ENCODE measurements at regions not wholly inside any gene's neighbourhood (a gene's known extent, or its start where the extent isn't known, plus 50 kb on each side); places are given as distances from the start of the nearest gene placed in this dataset.

DNA sequence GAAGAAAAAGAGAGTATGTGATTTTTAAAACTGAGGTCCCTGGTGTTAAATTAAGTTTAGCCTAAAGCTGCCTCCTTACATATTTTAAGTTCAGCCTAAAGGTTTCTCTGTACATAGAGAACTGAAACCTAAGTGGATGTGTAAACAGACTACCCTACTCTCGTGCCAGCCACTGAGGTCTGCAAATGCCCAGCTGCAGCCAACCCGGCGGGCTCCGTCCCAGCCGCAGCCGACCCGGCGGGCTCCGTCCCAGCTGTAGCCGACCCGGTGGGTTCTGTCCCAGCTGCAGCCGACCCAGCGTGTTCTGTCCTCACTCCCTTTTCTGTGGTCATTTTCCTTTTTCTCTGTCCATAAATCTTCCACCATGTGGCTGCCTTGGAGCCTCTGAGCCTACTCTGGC is 97.2 kb upstream of the SFSWAP start:
- Histone ChIP-seq H3K36me3 (ENCODE audit: insufficient read depth, low read length) (no peaks in the 10 kb centered on the region), H3K4me1 (ENCODE audit: insufficient read depth, low read length, severe bottlenecking) (no peaks in the 10 kb centered on the region), H3K4me2 (ENCODE audit: low read length) (no peak overlapping the region), H3F3A (ENCODE audit: insufficient read depth, low read length) (no peaks in the 10 kb centered on the region), H3K27ac (ENCODE audit: low read depth, low read length, poor library complexity, severe bottlenecking) (no peak overlapping the region), H3K9me3 (ENCODE audit: low read length) (no peaks in the 10 kb centered on the region), H3K4me3 (ENCODE audit: low read depth, low read length, poor library complexity, severe bottlenecking) (no peak overlapping the region), H3K79me2 (ENCODE audit: insufficient read depth, low read length) (no peaks in the 10 kb centered on the region), H3K27me3 (ENCODE audit: insufficient read depth, low read length) (no peaks in the 10 kb centered on the region), H3K9ac (ENCODE audit: low read length) (no peak overlapping the region), H3K9me2 (ENCODE audit: low read depth, low read length) (no peaks in the 10 kb centered on the region), H4K20me1 (ENCODE audit: insufficient read depth, low read length) (no peaks in the 10 kb centered on the region), H2AFZ (ENCODE audit: low read length) (no peak overlapping the region)
- TF ChIP-seq, protein P1, sequence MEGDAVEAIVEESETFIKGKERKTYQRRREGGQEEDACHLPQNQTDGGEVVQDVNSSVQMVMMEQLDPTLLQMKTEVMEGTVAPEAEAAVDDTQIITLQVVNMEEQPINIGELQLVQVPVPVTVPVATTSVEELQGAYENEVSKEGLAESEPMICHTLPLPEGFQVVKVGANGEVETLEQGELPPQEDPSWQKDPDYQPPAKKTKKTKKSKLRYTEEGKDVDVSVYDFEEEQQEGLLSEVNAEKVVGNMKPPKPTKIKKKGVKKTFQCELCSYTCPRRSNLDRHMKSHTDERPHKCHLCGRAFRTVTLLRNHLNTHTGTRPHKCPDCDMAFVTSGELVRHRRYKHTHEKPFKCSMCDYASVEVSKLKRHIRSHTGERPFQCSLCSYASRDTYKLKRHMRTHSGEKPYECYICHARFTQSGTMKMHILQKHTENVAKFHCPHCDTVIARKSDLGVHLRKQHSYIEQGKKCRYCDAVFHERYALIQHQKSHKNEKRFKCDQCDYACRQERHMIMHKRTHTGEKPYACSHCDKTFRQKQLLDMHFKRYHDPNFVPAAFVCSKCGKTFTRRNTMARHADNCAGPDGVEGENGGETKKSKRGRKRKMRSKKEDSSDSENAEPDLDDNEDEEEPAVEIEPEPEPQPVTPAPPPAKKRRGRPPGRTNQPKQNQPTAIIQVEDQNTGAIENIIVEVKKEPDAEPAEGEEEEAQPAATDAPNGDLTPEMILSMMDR (IDR thresholded peaks at IDR 0.05; ENCODE audit: low read length), result no peak
- TF ChIP-seq EZH2 (IDR thresholded peaks at IDR 0.05; ENCODE audit: borderline replicate concordance, low read length), result no peak

DNA sequence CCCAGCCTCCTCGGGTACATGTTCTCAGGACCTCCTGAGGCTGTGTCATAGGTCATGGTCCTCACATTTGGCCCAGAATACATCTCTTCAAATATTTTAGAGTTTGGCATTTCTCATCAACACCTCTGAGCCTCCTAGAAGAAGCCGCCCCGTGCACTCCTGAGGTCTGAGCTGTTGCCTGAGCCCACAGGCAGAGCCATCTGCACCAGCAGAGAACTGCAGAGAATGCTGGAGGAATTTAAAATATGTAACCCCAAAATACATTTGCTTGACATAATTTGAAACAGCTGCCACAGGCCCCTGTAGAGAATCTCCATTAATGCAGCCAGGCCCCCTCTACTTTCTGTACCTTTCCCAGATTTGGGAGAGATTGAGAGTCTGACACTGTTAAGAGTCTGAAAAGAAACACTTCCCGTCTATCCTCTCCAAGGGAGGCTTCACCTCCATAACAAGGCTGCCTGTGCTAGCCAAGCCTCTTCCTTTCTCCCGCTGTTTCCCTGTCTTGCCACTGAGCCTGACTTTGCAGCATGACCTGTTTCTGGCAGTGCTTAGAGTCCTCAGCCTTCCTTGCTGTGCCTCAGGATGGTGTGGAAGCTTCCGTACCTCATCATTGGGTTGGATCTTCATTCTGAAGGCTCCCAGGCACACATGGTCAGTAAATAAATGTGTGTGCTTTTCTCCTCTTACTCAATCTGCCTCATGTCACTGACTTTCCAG is 95.4 kb upstream of the SFSWAP start:
- Histone ChIP-seq H3K4me3 (ENCODE audit: low read depth, low read length, poor library complexity, severe bottlenecking) (no peak overlapping the region), H3K27me3 (ENCODE audit: insufficient read depth, low read length) (no peaks in the 10 kb centered on the region; the same call in 1 of the 2 replicates), H3K9me2 (ENCODE audit: low read depth, low read length) (no peaks in the 10 kb centered on the region), H3K36me3 (ENCODE audit: insufficient read depth, low read length) (no peaks in the 10 kb centered on the region), H3K79me2 (ENCODE audit: insufficient read depth, low read length) (no peaks in the 10 kb centered on the region), H3K4me2 (ENCODE audit: low read length) (no peak overlapping the region), H3K4me1 (ENCODE audit: insufficient read depth, low read length, severe bottlenecking) (no peaks in the 10 kb centered on the region), H3K9me3 (ENCODE audit: low read length) (no peaks in the 10 kb centered on the region), H3K9ac (ENCODE audit: low read length) (no peak overlapping the region), H2AFZ (ENCODE audit: low read length) (no peak overlapping the region), H3K27ac (ENCODE audit: low read depth, low read length, poor library complexity, severe bottlenecking) (no peak overlapping the region), H4K20me1 (ENCODE audit: insufficient read depth, low read length) (no peaks in the 10 kb centered on the region), H3F3A (ENCODE audit: insufficient read depth, low read length) (no peaks in the 10 kb centered on the region)
- TF ChIP-seq EZH2 (IDR thresholded peaks at IDR 0.05; ENCODE audit: borderline replicate concordance, low read length), result no peak
- TF ChIP-seq, protein P1 (IDR thresholded peaks at IDR 0.05; ENCODE audit: low read length), result no peak

DNA sequence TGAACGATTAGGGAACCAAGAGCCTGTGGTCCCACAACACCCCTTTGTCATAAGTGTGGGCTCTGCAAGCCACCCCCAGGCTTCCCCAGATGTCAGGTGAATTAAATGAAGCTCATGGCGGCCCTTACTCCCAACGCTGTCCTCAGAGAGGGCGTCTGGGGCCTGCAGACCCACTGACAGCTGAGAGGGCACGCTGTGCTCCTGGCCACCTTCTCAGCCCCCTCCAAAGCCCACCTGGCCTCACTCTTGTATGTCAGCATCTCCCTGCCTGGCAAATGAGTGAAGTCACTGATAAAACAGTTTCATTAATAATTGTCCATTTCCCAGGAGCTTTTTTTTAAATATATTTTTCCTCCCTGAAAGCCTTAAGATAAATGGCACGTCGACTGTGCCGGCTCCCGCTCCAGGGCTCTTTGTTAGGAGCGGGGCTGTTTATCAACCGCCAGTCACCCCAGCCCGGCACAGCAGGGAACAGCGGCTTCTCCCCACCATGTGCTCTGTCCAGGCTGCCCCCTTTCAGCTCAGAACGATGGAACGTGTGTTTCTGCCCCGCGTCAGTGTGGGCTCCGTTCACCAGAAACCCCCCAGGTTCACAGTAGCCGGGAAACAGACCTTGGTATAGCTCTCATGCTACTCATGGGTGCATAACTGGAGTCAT is 94.7 kb upstream of the SFSWAP start:
- Histone ChIP-seq H3K9ac (ENCODE audit: low read length) (no peak overlapping the region), H3K27me3 (ENCODE audit: insufficient read depth, low read length) (no peaks in the 10 kb centered on the region; the same call in 1 of the 2 replicates), H4K20me1 (ENCODE audit: insufficient read depth, low read length) (no peaks in the 10 kb centered on the region), H3K36me3 (ENCODE audit: insufficient read depth, low read length) (no peaks in the 10 kb centered on the region), H3K4me3 (ENCODE audit: low read depth, low read length, poor library complexity, severe bottlenecking) (no peak overlapping the region), H3K9me2 (ENCODE audit: low read depth, low read length) (no peaks in the 10 kb centered on the region), H2AFZ (ENCODE audit: low read length) (no peak overlapping the region), H3K4me1 (ENCODE audit: insufficient read depth, low read length, severe bottlenecking) (no peaks in the 10 kb centered on the region), H3K79me2 (ENCODE audit: insufficient read depth, low read length) (no peaks in the 10 kb centered on the region), H3K4me2 (ENCODE audit: low read length) (no peak overlapping the region), H3K27ac (ENCODE audit: low read depth, low read length, poor library complexity, severe bottlenecking) (no peak overlapping the region), H3F3A (ENCODE audit: insufficient read depth, low read length) (no peaks in the 10 kb centered on the region), H3K9me3 (ENCODE audit: low read length) (no peaks in the 10 kb centered on the region)
- TF ChIP-seq, protein P1 (IDR thresholded peaks at IDR 0.05; ENCODE audit: low read length), result no peak
- no peak for TF ChIP-seq EZH2 (IDR thresholded peaks at IDR 0.05; ENCODE audit: borderline replicate concordance, low read length)

Measured in OCI-LY1 (cell line).